GM18867 (cell line): ENCODE measurements at regions not wholly inside any gene's neighbourhood (a gene's known extent, or its start where the extent isn't known, plus 50 kb on each side); places are given as distances from the start of the nearest gene placed in this dataset.
"Not testable (repeated sequence)": the region's sequence is repeated elsewhere in the genome, so short reads cannot be mapped to it uniquely, and the experiment has no call there.

Experiments used
- ATAC-seq: cut with Tn5 transposase; IDR thresholded peaks from one replicate; pipeline ENCODE4 v1.9.1; 2021; ENCODE audit warnings: mild to moderate bottlenecking, moderate library complexity; ENCODE audit not compliant: unreplicated experiment

DNA sequence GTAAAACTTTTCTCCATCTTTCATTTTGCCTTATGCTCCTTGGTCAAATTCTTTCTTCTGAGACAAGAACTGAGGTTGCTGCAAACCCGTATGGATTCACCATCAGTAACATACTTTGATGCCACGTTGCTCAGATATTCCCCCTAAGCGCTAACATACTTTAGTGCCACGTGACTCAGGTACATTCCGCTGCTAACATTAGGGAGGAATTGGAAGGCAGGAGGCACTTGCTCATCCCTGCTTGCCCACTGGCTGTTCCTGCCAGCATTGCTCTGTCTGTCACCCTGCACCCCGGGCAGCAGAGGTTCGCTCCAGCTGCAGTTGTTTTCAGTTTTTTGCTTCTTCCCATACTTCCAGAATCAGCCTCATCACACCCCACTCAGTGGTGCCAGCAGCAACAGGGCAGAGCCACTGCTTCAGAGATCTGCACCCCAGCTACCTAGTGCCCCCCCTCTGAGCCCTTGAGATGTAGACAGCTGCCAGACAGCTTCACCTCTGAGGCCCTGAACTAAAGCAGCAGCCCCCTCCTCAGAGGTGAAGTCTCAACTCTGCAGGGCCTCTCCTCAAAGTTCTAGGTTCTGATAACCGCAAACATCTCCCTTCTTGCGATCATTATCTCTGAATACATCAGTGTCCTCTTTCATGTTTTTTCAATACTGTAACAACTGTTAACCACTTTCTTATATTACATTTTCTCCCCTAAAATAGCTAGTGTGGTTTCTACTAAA is 228.0 kb upstream of the KIF2A start:
- no peak for ATAC-seq

DNA sequence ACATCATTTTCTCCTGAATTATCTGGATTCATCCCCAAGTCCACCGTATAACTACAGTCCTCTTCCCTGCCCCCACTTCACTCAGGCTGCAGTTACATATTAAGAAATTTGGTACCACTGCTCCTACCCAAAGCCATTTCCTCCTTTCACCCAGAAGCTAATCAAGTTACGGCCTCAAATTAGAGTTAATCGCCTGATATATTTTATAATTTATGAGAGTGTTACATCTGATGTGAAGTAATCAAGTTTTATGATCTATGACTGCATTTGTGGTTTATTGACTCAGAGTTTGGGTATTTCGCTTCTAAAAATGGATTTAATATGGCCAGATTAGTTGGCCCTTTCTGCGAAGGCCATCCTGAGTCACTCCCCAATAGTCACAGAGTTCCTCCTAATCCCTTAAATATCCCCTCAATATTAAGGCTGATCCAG is 223.6 kb upstream of the KIF2A start:
- no peak for ATAC-seq

GRCh38 chr5:62083247-62083646 is 222.8 kb upstream of the KIF2A start:
- ATAC-seq: no peak

- ATAC-seq: no peak
These were observed 222.3 kb upstream of the KIF2A start for GRCh38 chr5:62083661-62084060.

DNA sequence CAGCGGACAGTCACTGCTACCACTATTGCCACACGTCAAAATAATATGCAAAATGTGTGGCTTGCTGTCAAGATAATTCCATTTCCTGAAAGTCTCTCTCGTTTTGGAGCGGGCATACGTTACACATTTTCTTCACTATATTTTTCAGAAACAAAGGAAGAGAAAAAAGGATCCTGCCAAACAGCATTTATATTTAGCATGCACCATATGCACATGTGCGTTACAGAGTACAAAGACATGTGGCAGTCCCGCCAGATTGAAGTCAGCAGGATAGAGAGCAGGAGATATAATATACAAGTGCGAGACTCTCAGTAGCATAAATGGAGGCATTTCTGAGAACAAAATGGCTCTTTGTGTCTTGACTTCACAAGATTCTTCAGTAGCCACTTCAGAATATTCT is 221.6 kb upstream of the KIF2A start:
- ATAC-seq: no peak

GRCh38 chr5:62090953-62091352 is 215.1 kb upstream of the KIF2A start:
- no peak for ATAC-seq

- no peak for ATAC-seq
These were observed 212.6 kb upstream of the KIF2A start for GRCh38 chr5:62093411-62093810.

DNA sequence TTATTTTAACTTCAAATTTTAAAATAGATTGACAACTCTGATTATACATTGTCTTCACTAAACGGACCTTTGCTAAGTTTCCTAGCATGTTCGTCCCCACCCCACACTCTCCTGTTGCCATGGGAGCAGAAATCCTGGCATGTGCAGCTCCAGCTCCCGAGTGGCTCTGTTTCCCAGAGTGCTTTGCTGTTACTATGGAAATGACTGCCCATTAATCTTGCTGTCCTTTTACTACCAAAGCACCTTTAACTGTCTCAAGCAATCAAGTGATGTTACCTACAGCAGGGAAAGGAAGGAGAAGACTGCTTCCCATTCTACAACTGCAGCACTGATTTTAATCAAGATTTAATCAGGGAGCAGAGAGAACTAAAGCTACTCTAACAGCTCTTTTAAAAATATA is 212.0 kb upstream of the KIF2A start:
- ATAC-seq: no peak

GRCh38 chr5:62097361-62097760 is 208.6 kb upstream of the KIF2A start:
- ATAC-seq: no peak

DNA sequence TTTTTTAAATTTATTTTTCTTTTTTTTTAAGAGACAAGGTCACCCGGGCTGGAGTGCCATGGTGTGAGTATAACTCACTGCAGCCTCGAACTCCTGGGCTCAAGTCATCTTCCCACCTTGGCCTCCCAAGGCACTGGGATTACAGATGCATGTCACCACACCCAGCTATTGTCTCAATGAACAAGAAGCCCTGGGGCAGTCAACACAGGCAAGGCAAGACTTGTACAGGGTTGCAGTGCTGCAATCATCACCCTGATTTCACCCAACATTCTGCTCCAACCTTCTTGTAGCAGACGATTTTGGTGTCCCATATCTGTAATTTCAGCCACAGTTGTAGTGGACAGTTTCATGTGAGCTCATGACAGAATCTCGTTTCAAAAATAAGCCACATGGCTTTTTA is 205.8 kb upstream of the KIF2A start:
- ATAC-seq: no peak

- not testable (repeated sequence) for ATAC-seq
These were observed 202.1 kb upstream of the KIF2A start for GRCh38 chr5:62103863-62104262.

DNA sequence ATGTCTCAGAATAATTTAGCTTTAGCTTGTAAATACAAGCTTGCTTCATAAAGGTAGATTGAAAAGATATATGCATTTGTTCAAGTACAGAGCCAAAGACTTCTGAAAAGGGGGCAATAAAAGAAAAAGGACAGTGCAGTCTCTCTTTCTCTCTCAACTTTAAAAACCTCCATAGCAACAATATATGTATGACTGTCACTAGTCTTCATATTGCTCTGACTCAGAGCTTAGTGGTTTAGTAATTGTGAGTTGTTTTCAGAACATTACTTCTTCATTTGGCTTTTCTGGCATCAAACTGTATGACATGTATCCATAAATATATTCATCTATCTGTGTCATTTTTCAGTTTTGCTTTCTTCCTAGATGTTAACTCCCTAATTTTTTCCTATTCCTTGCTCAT is 194.6 kb upstream of the KIF2A start:
- no peak for ATAC-seq

DNA sequence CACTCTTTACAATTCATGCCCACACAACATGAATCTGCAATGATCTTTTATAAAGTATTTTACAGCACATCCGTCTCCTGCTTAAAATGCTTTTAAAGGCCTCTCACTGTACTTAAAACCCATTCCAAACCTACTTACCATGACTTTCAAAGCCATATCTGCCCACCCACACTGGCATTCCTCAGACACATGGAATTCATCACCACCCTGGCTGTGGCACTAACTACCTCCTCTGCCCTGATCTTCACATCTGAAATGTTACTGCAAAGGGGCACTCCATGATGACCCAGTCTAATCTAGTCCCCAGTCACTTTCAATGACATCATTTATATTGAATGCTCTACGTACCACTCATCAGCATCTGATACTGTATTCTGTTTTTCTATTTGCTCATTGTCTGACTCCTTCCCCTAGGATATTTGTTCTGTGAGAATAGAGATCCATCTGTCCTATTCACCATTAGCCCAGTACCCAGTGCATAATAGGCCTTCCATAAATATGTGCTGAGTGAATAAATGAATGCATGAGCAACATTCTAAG is 193.2 kb upstream of the KIF2A start:
- ATAC-seq: no peak

- no peak for ATAC-seq
These were observed 191.0 kb upstream of the KIF2A start for GRCh38 chr5:62115014-62115413.

- ATAC-seq: no peak
These were observed 181.7 kb upstream of the KIF2A start for GRCh38 chr5:62124266-62124665.

DNA sequence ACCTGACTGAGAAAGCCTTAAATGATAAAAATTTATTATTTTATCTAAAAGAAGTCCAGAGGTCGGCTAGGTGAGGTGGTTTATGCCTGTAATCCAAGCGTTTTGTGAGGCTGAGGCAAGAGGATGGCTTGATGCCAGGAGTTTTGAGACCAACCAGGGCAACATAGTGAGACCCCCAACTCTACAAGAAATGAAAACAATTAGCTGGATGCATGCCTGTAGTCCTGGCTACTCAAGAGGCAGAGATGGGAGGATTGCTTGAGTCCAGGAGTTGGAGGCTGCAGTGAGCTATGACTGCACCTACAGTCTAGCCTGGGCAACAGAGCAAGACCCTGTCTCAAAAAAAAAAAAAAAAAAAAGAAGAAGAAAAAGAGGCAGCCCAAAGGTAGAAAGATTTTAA is 179.9 kb upstream of the KIF2A start:
- ATAC-seq: no peak

- no peak for ATAC-seq
These were observed 178.8 kb upstream of the KIF2A start for GRCh38 chr5:62127098-62127736.

GRCh38 chr5:62130107-62130506 is 175.9 kb upstream of the KIF2A start:
- no peak for ATAC-seq

- no peak for ATAC-seq
These were observed 173.7 kb upstream of the KIF2A start for GRCh38 chr5:62132276-62132675.

- ATAC-seq: no peak
These were observed 172.6 kb upstream of the KIF2A start for GRCh38 chr5:62133426-62133825.

DNA sequence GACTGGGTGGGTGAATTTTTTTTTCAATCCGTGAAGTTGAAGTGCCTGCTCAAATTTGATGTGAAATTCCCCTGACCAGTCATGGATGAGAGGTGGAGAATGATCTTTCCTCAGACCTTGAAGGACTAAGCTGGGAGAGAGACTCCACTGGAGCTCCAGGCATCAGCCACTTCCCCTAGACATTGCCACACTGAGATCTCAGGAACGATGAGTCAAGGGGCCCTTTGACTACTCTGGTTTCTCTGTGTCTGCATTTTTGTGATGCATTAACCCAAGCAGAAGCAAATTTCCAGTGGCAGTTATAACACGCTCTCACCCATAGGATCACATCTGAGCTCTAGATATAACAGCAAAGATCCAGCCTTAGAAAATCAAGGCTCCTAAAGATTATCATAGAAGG is 171.2 kb upstream of the KIF2A start:
- no peak for ATAC-seq

DNA sequence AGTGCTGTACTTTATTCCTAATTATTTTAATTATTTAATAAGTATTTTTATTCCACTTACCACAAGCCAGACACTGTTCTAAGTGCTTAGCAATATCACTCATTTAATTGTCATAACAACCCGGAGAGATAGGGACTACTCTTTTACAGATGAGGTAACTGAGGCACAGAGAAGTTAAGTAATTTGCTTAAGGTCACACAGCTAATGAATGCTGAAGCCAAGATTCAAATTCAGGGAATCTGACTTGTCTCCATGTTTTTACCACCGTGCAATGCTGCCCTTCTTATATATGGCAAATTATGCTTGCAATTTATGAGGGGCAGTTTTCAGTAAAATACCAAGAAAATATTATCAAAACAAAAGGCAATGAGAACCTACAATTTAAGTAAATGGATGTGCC is 168.4 kb upstream of the KIF2A start:
- ATAC-seq: no peak
